GM18870 (cell line): ENCODE measurements at regions not wholly inside any gene's neighbourhood (a gene's known extent, or its start where the extent isn't known, plus 50 kb on each side); places are given as distances from the start of the nearest gene placed in this dataset.
"Not testable (repeated sequence)": the region's sequence is repeated elsewhere in the genome, so short reads cannot be mapped to it uniquely, and the experiment has no call there.

Source experiments
- ATAC-seq: cut with Tn5 transposase; IDR thresholded peaks from one replicate; pipeline ENCODE4 v1.9.1; 2021; ENCODE audit warnings: moderate library complexity; ENCODE audit not compliant: unreplicated experiment

- no peak for ATAC-seq
Measured at GRCh38 chr18:35822413-35822812, 150.1 kb upstream of the RMP24 start.

GRCh38 chr18:35826477-35826876, 146.0 kb upstream of the RMP24 start:
- no peak for ATAC-seq

GRCh38 chr18:35827275-35827902, 145.1 kb upstream of the RMP24 start:
- no peak for ATAC-seq

- ATAC-seq, result no peak
Measured at GRCh38 chr18:35827903-35828275, 144.6 kb upstream of the RMP24 start.

GRCh38 chr18:35828591-35828990, 143.9 kb upstream of the RMP24 start:
- ATAC-seq, result no peak

GRCh38 chr18:35835366-35835765, 137.1 kb upstream of the RMP24 start:
- peak; percentile 9 for ATAC-seq

- peak; percentile 94 for ATAC-seq
Measured at GRCh38 chr18:35835833-35836232, 136.6 kb upstream of the RMP24 start.

- no peak for ATAC-seq
Measured at GRCh38 chr18:35836932-35837331, 135.5 kb upstream of the RMP24 start.

- no peak for ATAC-seq
Measured at GRCh38 chr18:35837922-35838496, 134.5 kb upstream of the RMP24 start.

GRCh38 chr18:35841283-35841682, 131.2 kb upstream of the RMP24 start:
- no peak for ATAC-seq

- no peak for ATAC-seq
Measured at GRCh38 chr18:35842536-35842935, 129.9 kb upstream of the RMP24 start.

- ATAC-seq, result not testable (repeated sequence)
Measured at GRCh38 chr18:35848321-35848720, 124.2 kb upstream of the RMP24 start.

GRCh38 chr18:35849241-35849640, 123.2 kb upstream of the RMP24 start:
- not testable (repeated sequence) for ATAC-seq

- ATAC-seq, result no peak
Measured at GRCh38 chr18:35851286-35851970, 121.1 kb upstream of the RMP24 start.

GRCh38 chr18:35852786-35853185, 119.7 kb upstream of the RMP24 start:
- ATAC-seq, result no peak

- ATAC-seq, result no peak
Measured at GRCh38 chr18:35854095-35854494, 118.4 kb upstream of the RMP24 start.

- no peak for ATAC-seq
Measured at GRCh38 chr18:35856178-35856577, 116.3 kb upstream of the RMP24 start.

GRCh38 chr18:35856721-35857120, 115.8 kb upstream of the RMP24 start:
- not testable (repeated sequence) for ATAC-seq

GRCh38 chr18:35857581-35857980, 114.9 kb upstream of the RMP24 start:
- not testable (repeated sequence) for ATAC-seq

- ATAC-seq, result peak; percentile 85
Measured at GRCh38 chr18:35861367-35862118, 110.9 kb upstream of the RMP24 start.

- no peak for ATAC-seq
Measured at GRCh38 chr18:35862119-35862640, 110.3 kb upstream of the RMP24 start.
